ENCODE measurements at regions not wholly inside any gene's neighbourhood (a gene's known extent, or its start where the extent isn't known, plus 50 kb on each side); places are given as distances from the start of the nearest gene placed in this dataset.
A peak's percentile ranks its signal among the peaks of the same experiment; 100 is the strongest.

DNA sequence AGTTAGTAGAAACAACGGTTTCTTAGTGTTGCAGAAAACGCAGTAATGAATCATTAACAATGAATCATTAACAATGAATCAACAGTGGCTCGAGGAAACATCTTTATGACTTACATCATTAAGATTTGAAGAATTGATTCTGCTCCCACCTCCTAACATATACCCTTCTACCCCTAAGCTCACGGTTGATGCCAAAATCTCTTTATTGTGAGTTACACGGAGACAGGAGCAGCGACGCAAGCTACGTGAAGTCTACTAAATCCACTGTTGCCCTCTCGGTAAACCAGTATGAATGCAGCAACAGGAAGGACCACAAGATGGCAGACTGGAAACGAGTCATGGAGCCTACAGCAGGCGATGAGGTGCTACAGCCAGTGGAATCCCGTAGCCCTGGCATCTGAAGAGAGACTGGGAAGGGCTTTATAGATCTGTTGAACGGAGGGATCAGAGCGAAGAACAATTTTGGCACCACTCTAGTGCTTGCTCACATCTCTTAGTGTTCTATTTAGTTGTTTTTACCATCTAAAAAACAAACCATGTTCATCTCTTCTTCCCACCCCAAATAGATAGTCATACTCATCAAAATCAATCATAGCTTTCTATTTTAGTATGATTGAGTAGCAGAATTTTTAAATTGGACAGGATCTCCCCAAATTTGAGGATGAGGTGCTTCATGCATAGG, 332.7 kb downstream of the DUSP6 start:
- TF ChIP-seq EP300 (IDR thresholded peaks at IDR 0.05) (no peak), POLR2A (IDR thresholded peaks at IDR 0.05) (no peak)
- TF ChIP-seq, protein P1, sequence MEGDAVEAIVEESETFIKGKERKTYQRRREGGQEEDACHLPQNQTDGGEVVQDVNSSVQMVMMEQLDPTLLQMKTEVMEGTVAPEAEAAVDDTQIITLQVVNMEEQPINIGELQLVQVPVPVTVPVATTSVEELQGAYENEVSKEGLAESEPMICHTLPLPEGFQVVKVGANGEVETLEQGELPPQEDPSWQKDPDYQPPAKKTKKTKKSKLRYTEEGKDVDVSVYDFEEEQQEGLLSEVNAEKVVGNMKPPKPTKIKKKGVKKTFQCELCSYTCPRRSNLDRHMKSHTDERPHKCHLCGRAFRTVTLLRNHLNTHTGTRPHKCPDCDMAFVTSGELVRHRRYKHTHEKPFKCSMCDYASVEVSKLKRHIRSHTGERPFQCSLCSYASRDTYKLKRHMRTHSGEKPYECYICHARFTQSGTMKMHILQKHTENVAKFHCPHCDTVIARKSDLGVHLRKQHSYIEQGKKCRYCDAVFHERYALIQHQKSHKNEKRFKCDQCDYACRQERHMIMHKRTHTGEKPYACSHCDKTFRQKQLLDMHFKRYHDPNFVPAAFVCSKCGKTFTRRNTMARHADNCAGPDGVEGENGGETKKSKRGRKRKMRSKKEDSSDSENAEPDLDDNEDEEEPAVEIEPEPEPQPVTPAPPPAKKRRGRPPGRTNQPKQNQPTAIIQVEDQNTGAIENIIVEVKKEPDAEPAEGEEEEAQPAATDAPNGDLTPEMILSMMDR (IDR thresholded peaks at IDR 0.05) = peak; percentile 39 to 63 (median 56)

All from ovary (tissue), 3 donors.